ENCODE measurements at regions not wholly inside any gene's neighbourhood (a gene's known extent, or its start where the extent isn't known, plus 50 kb on each side); places are given as distances from the start of the nearest gene placed in this dataset.

GRCh38 chr1:93750955-93751354, 69.3 kb upstream of the BCAR3 start:
- H3K27ac ChIP-seq (ENCODE audit: low read length) = no peak overlapping the region
- no peaks in the 10 kb centered on the region for H3F3A ChIP-seq (ENCODE audit: insufficient read depth, low read length, poor library complexity, severe bottlenecking)
- H3K27me3 ChIP-seq (ENCODE audit: insufficient read depth, low read depth, low read length) = no peaks in the 10 kb centered on the region

GRCh38 chr1:93749894-93750301, 68.3 kb upstream of the BCAR3 start:
- H3K27ac ChIP-seq (ENCODE audit: low read length) = no peak overlapping the region
- no peak overlapping the region for H2AFZ ChIP-seq (ENCODE audit: low read depth, low read length)
- no peaks in the 10 kb centered on the region for H3K27me3 ChIP-seq (ENCODE audit: insufficient read depth, low read depth, low read length)
- no peak overlapping the region for H3K9ac ChIP-seq (ENCODE audit: low read length)
- H3K9me2 ChIP-seq (ENCODE audit: insufficient read depth, low read length) = no peaks in the 10 kb centered on the region
- no peak for TF ChIP-seq EP300 (conservative IDR thresholded peaks at IDR 0.05; ENCODE audit: poor library complexity, severe bottlenecking)
- no peak for TF ChIP-seq EZH2 (IDR thresholded peaks at IDR 0.05; ENCODE audit: borderline replicate concordance, insufficient read depth, low read length, poor library complexity, severe bottlenecking)
- no peak for TF ChIP-seq TAF1 (IDR thresholded peaks at IDR 0.05; ENCODE audit: low read depth)
- TF ChIP-seq POLR2AphosphoS5 (IDR thresholded peaks at IDR 0.05) = no peak
- TF ChIP-seq SMC3 (conservative IDR thresholded peaks at IDR 0.05; ENCODE audit: poor library complexity) = no peak
- no peak for TF ChIP-seq REST (IDR thresholded peaks at IDR 0.05; ENCODE audit: borderline replicate concordance)
- no peak for TF ChIP-seq RAD21 (conservative IDR thresholded peaks at IDR 0.05)
- H4K20me1 ChIP-seq (ENCODE audit: insufficient read depth) = no peaks in the 10 kb centered on the region
- H3K4me2 ChIP-seq (ENCODE audit: low read length) = no peak overlapping the region
- no peaks in the 10 kb centered on the region for H3F3A ChIP-seq (ENCODE audit: insufficient read depth, low read length, poor library complexity, severe bottlenecking)
- H3K4me3 ChIP-seq (ENCODE audit: low read length) = no peak overlapping the region
- H3K9me3 ChIP-seq (ENCODE audit: low read length) = no peaks in the 10 kb centered on the region
- no peaks in the 10 kb centered on the region for H3K36me3 ChIP-seq (ENCODE audit: insufficient read depth, low read length)
- no peaks in the 10 kb centered on the region for H3K79me2 ChIP-seq (replicated peaks; ENCODE audit: insufficient read depth, low read length)

More at GRCh38 chr1:93750955-93751354, 69.3 kb upstream of the BCAR3 start:
- Histone ChIP-seq H3K9ac (ENCODE audit: low read length) (no peak overlapping the region), H3K36me3 (ENCODE audit: insufficient read depth, low read length) (no peaks in the 10 kb centered on the region), H3K4me3 (ENCODE audit: low read length) (no peak overlapping the region), H3K79me2 (replicated peaks; ENCODE audit: insufficient read depth, low read length) (no peaks in the 10 kb centered on the region), H4K20me1 (ENCODE audit: insufficient read depth) (no peaks in the 10 kb centered on the region), H3K4me2 (ENCODE audit: low read length) (no peak overlapping the region), H3K9me2 (ENCODE audit: insufficient read depth, low read length) (no peaks in the 10 kb centered on the region), H3K9me3 (ENCODE audit: low read length) (no peaks in the 10 kb centered on the region), H2AFZ (ENCODE audit: low read depth, low read length) (no peak overlapping the region)
- no peak for TF ChIP-seq TAF1 (IDR thresholded peaks at IDR 0.05; ENCODE audit: low read depth)

DNA sequence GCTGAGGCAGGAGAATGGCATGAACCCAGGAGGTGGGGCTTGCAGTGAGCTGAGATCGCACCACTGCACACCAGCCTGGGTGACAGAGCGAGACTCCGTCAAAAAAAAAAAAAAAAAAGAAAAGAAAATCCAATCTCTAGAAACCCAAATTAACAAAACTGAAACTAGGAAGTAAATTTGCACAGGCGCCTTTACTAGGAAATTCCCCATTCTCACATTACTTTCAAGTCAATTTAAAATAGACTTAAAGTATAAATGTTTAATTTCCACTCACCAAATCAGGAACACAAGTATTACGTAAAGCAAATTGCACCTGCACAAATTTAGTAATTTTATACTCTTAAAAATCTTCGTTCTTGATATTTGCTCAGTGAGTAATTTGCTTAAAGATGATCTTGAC, 67.8 kb upstream of the BCAR3 start:
- Histone ChIP-seq H3K9me3 (ENCODE audit: low read length) (no peaks in the 10 kb centered on the region), H3K9me2 (ENCODE audit: insufficient read depth, low read length) (no peaks in the 10 kb centered on the region), H3K27me3 (ENCODE audit: insufficient read depth, low read depth, low read length) (no peaks in the 10 kb centered on the region), H3K4me2 (ENCODE audit: low read length) (no peak overlapping the region), H3F3A (ENCODE audit: insufficient read depth, low read length, poor library complexity, severe bottlenecking) (no peaks in the 10 kb centered on the region), H3K79me2 (replicated peaks; ENCODE audit: insufficient read depth, low read length) (no peaks in the 10 kb centered on the region), H4K20me1 (ENCODE audit: insufficient read depth) (no peaks in the 10 kb centered on the region), H2AFZ (ENCODE audit: low read depth, low read length) (no peak overlapping the region), H3K9ac (ENCODE audit: low read length) (no peak overlapping the region), H3K4me3 (ENCODE audit: low read length) (no peak overlapping the region), H3K36me3 (ENCODE audit: insufficient read depth, low read length) (no peaks in the 10 kb centered on the region), H3K27ac (ENCODE audit: low read length) (no peak overlapping the region)
- no peak for TF ChIP-seq REST (IDR thresholded peaks at IDR 0.05; ENCODE audit: borderline replicate concordance)
- no peak for TF ChIP-seq EZH2 (IDR thresholded peaks at IDR 0.05; ENCODE audit: borderline replicate concordance, insufficient read depth, low read length, poor library complexity, severe bottlenecking)

Measured in neural cell (in vitro differentiated cells).